MM.1S (cell line): ENCODE measurements at regions not wholly inside any gene's neighbourhood (a gene's known extent, or its start where the extent isn't known, plus 50 kb on each side); places are given as distances from the start of the nearest gene placed in this dataset.

Experiments used
- CTCF ChIP-seq: fragments of 300-600 bp; sonication (generic); IDR thresholded peaks from 2 replicates; pipeline ENCODE4 v1.5.1; 2016; ENCODE audit warnings: antibody characterized with exemption, low read length, mixed read lengths
- EZH2 ChIP-seq: fragments of 300-600 bp; sonication (generic); optimal IDR thresholded peaks from 2 replicates; pipeline ENCODE3; 2017; ENCODE audit warnings: low read depth, mild to moderate bottlenecking, antibody characterized with exemption, low read length, mixed read lengths

- TF ChIP-seq CTCF (no peak), EZH2 (no peak)
These were observed 1479.1 kb downstream of the DPP10 start for GRCh38 chr2:115921541-115921940.
